Neuronal stem cell (in vitro differentiated cells): ENCODE measurements at regions not wholly inside any gene's neighbourhood (a gene's known extent, or its start where the extent isn't known, plus 50 kb on each side); places are given as distances from the start of the nearest gene placed in this dataset.
A peak's percentile ranks its signal among the peaks of the same experiment; 100 is the strongest.

ENCODE experiments used
- DNase-seq: peaks from one replicate; pipeline ENCODE4 v3.0.0-alpha.2; 2013; ENCODE audit warnings: low spot score
- H2AFZ ChIP-seq: one replicate; pipeline ENCODE4 v1.6.1; 2013; ENCODE audit warnings: mild to moderate bottlenecking, low read length, inconsistent platforms
- H2AK5ac ChIP-seq: 2 replicates; pipeline ENCODE4 v1.6.1; 2013; ENCODE audit warnings: low read depth, mild to moderate bottlenecking, inconsistent platforms, low read length, moderate library complexity, mixed read lengths
- H2BK120ac ChIP-seq: 2 replicates; pipeline ENCODE4 v1.6.1; 2013; ENCODE audit warnings: low read depth, mild to moderate bottlenecking, inconsistent platforms, low read length, moderate library complexity, mixed read lengths
- H2BK12ac ChIP-seq: one replicate; pipeline ENCODE4 v1.6.1; 2013; ENCODE audit warnings: low read length, inconsistent platforms
- H2BK15ac ChIP-seq: 2 replicates; pipeline ENCODE4 v1.6.1; 2013; ENCODE audit warnings: mild to moderate bottlenecking, low read length, inconsistent platforms, mixed read lengths
- H2BK5ac ChIP-seq: one replicate; pipeline ENCODE4 v1.6.1; 2013; ENCODE audit warnings: inconsistent platforms, mild to moderate bottlenecking, low read length, moderate library complexity
- H3K14ac ChIP-seq: one replicate; pipeline ENCODE4 v1.6.1; 2013; ENCODE audit warnings: low read length, inconsistent platforms
- H3K18ac ChIP-seq: 2 replicates; pipeline ENCODE4 v1.6.1; 2013; ENCODE audit warnings: low read length, inconsistent platforms
- H3K23ac ChIP-seq: 2 replicates; pipeline ENCODE4 v1.6.1; 2013; ENCODE audit warnings: low read depth, mild to moderate bottlenecking, mixed read lengths, low read length, inconsistent platforms; ENCODE audit not compliant: poor library complexity
- H3K27ac ChIP-seq: replicated peaks from 3 replicates; pipeline ENCODE4 v1.5.1; 2013; ENCODE audit warnings: low read length, inconsistent platforms
- H3K27me3 ChIP-seq, 3 experiments: 2 replicates each; pipeline ENCODE4 v1.6.1; 2013; ENCODE audit warnings: low read length in 3 of 3, mild to moderate bottlenecking in 2 of 3, inconsistent platforms in 1 of 3, low read depth in 1 of 3, mixed read lengths in 1 of 3, moderate library complexity in 1 of 3; ENCODE audit not compliant: control insufficient read depth in 3 of 3, insufficient read depth in 3 of 3
- H3K36me3 ChIP-seq, 2 donors: replicated peaks in 1 of 2; 2 replicates each; pipeline ENCODE4 v1.6.1; 2013; ENCODE audit warnings: low read length in 2 of 2; ENCODE audit not compliant: control insufficient read depth in 2 of 2, insufficient read depth in 2 of 2
- H3K4ac ChIP-seq: 2 replicates; pipeline ENCODE4 v1.6.1; 2013; ENCODE audit warnings: inconsistent platforms, mild to moderate bottlenecking, low read length, moderate library complexity
- H3K4me1 ChIP-seq, 2 donors: 1 replicate in 1 of 2; 2 replicates in 1 of 2; pipeline ENCODE4 v1.6.1; 2013; ENCODE audit warnings: low read length in 2 of 2, low read depth in 1 of 2; ENCODE audit not compliant: control insufficient read depth in 2 of 2, insufficient read depth in 1 of 2
- H3K4me2 ChIP-seq: one replicate; pipeline ENCODE4 v1.6.1; 2013; ENCODE audit warnings: mild to moderate bottlenecking, low read length, inconsistent platforms; ENCODE audit not compliant: insufficient read depth, poor library complexity, severe bottlenecking
- H3K4me3 ChIP-seq, 2 donors: 2 replicates each; pipeline ENCODE4 v1.5.1; 2013; ENCODE audit warnings: low read length in 2 of 2, mild to moderate bottlenecking in 2 of 2, inconsistent platforms in 1 of 2, moderate library complexity in 1 of 2
- H3K79me1 ChIP-seq: one replicate; pipeline ENCODE4 v1.6.1; 2013; ENCODE audit warnings: low read depth, mild to moderate bottlenecking, inconsistent platforms, low read length, moderate library complexity
- H3K9ac ChIP-seq: one replicate; pipeline ENCODE4 v1.6.1; 2013; ENCODE audit warnings: mild to moderate bottlenecking, low read depth, low read length, inconsistent platforms; ENCODE audit not compliant: poor library complexity
- H3K9me3 ChIP-seq, 2 donors: replicated peaks in 1 of 2; 2 replicates each; pipeline versions ENCODE3 to v1.6.1; 2013; ENCODE audit warnings: low read length in 2 of 2, mild to moderate bottlenecking in 2 of 2, inconsistent platforms in 1 of 2, low read depth in 1 of 2, mixed read lengths in 1 of 2, moderate library complexity in 1 of 2; ENCODE audit not compliant: control insufficient read depth in 2 of 2, insufficient read depth in 1 of 2
- H4K8ac ChIP-seq: one replicate; pipeline ENCODE4 v1.6.1; 2013; ENCODE audit warnings: low read depth, mild to moderate bottlenecking, inconsistent platforms, low read length, moderate library complexity
- H4K91ac ChIP-seq: one replicate; pipeline ENCODE4 v1.6.1; 2013; ENCODE audit warnings: low read length, low read depth, mild to moderate bottlenecking, inconsistent platforms; ENCODE audit not compliant: poor library complexity
- WGBS, 2 donors: extraction: QIAGEN DNeasy Blood & Tissue Kit; methylation state at CpG; one replicate each; pipeline ENCODE4 v1.1.7; 2013; ENCODE audit warnings: missing lambda C conversion rate in 2 of 2, mixed read lengths in 1 of 2; ENCODE audit not compliant: insufficient read length in 2 of 2, insufficient replicate concordance in 1 of 2; ENCODE audit errors: extremely low coverage in 2 of 2; 5-methylcytosine and 5-hydroxymethylcytosine counted together

GRCh38 chr2:104286841-104287240 lies 567.1 kb upstream of the POU3F3 start:
- no peak overlapping the region for H3K4me3 ChIP-seq

GRCh38 chr2:104289651-104290565 lies 564.0 kb upstream of the POU3F3 start:
- H3K14ac ChIP-seq, result no peak overlapping the region
- H2BK15ac ChIP-seq, result no peak overlapping the region
- H3K9ac ChIP-seq, result no peak overlapping the region
- no peak for DNase-seq
- no peak overlapping the region for H4K91ac ChIP-seq
- no CpG with 5 or more reads among the region's 8 CpGs for WGBS, 2 donors
- H3K36me3 ChIP-seq, result no peaks in the 10 kb centered on the region
- peaks cover 6 to 10% of the 10 kb centered on the region in 2 donors for H3K4me1 ChIP-seq
- no peak overlapping the region for H3K27ac ChIP-seq
- no peak overlapping the region for H3K4me2 ChIP-seq
- H3K79me1 ChIP-seq, result no peaks in the 10 kb centered on the region
- H3K4ac ChIP-seq, result no peak overlapping the region
- no peak overlapping the region for H3K4me3 ChIP-seq
- peak overlapping the region; percentile 3 for H2AFZ ChIP-seq
- H2BK5ac ChIP-seq, result no peak overlapping the region
- H3K18ac ChIP-seq, result no peak overlapping the region
- no peak overlapping the region for H2AK5ac ChIP-seq
- no peak overlapping the region for H2BK120ac ChIP-seq
- no peak overlapping the region for H4K8ac ChIP-seq
- H2BK12ac ChIP-seq, result no peak overlapping the region
- H3K27me3 ChIP-seq, result no peaks in the 10 kb centered on the region
- H3K9me3 ChIP-seq, result no peaks in the 10 kb centered on the region
- no peak overlapping the region for H3K23ac ChIP-seq

More at GRCh38 chr2:104286841-104287240, 567.1 kb upstream of the POU3F3 start:
- no peak overlapping the region for H2BK5ac ChIP-seq
- H3K36me3 ChIP-seq, result no peaks in the 10 kb centered on the region
- H3K9me3 ChIP-seq, result peaks cover 0 to 2% of the 10 kb centered on the region in 2 donors
- H2AK5ac ChIP-seq, result no peak overlapping the region
- H3K4ac ChIP-seq, result no peak overlapping the region
- WGBS, 2 donors, result no CpG with 5 or more reads among the region's 3 CpGs
- no peak overlapping the region for H3K23ac ChIP-seq
- peak overlapping the region; percentile 3 for H3K27ac ChIP-seq
- peak overlapping the region; percentile 81 for H2AFZ ChIP-seq
- H3K9ac ChIP-seq, result no peak overlapping the region
- H2BK120ac ChIP-seq, result no peak overlapping the region
- peak; percentile 12 for DNase-seq
- H3K4me1 ChIP-seq, result peaks cover 8 to 10% of the 10 kb centered on the region in 2 donors
- no peak overlapping the region for H4K91ac ChIP-seq
- H2BK12ac ChIP-seq, result no peak overlapping the region
- no peak overlapping the region for H2BK15ac ChIP-seq
- H3K27me3 ChIP-seq, result no peaks in the 10 kb centered on the region
- no peak overlapping the region for H4K8ac ChIP-seq
- no peaks in the 10 kb centered on the region for H3K79me1 ChIP-seq
- no peak overlapping the region for H3K18ac ChIP-seq
- no peak overlapping the region for H3K14ac ChIP-seq
- H3K4me2 ChIP-seq, result no peak overlapping the region

GRCh38 chr2:104290566-104290891 lies 563.4 kb upstream of the POU3F3 start:
- no peak overlapping the region for H4K8ac ChIP-seq
- no peaks in the 10 kb centered on the region for H3K79me1 ChIP-seq
- H3K4me2 ChIP-seq, result no peak overlapping the region
- H3K14ac ChIP-seq, result no peak overlapping the region
- no peak overlapping the region for H2BK120ac ChIP-seq
- no peak overlapping the region for H3K4ac ChIP-seq
- no peak overlapping the region for H3K18ac ChIP-seq
- H3K4me1 ChIP-seq, result peaks cover 6 to 10% of the 10 kb centered on the region in 2 donors
- H3K23ac ChIP-seq, result no peak overlapping the region
- no peak overlapping the region for H2AFZ ChIP-seq
- no peak overlapping the region for H4K91ac ChIP-seq
- no peak overlapping the region for H2AK5ac ChIP-seq
- H3K27ac ChIP-seq, result no peak overlapping the region
- no peaks in the 10 kb centered on the region for H3K9me3 ChIP-seq
- no peak overlapping the region for H2BK5ac ChIP-seq
- H3K36me3 ChIP-seq, result no peaks in the 10 kb centered on the region
- no peak overlapping the region for H3K4me3 ChIP-seq
- WGBS, 2 donors, result no CpG with 5 or more reads among the region's 3 CpGs
- no peak for DNase-seq
- H2BK15ac ChIP-seq, result no peak overlapping the region
- no peak overlapping the region for H2BK12ac ChIP-seq
- no peaks in the 10 kb centered on the region for H3K27me3 ChIP-seq
- no peak overlapping the region for H3K9ac ChIP-seq

- no peak overlapping the region for H3K23ac ChIP-seq
- WGBS, 2 donors, result no CpG with 5 or more reads among the region's 4 CpGs
- no peaks in the 10 kb centered on the region for H3K4me1 ChIP-seq
- no peak overlapping the region for H2BK15ac ChIP-seq
- no peak overlapping the region for H2AK5ac ChIP-seq
- no peak overlapping the region for H2BK120ac ChIP-seq
- no peak overlapping the region for H3K4me3 ChIP-seq
- H3K36me3 ChIP-seq, result no peaks in the 10 kb centered on the region
- peak overlapping the region; percentile 51 for H2AFZ ChIP-seq
- no peak overlapping the region for H2BK5ac ChIP-seq
- H2BK12ac ChIP-seq, result no peak overlapping the region
- no peak overlapping the region for H4K8ac ChIP-seq
- H3K4me2 ChIP-seq, result no peak overlapping the region
- peaks cover 0 to 7% of the 10 kb centered on the region in 2 donors for H3K9me3 ChIP-seq
- H3K27me3 ChIP-seq, result no peaks in the 10 kb centered on the region
- H3K4ac ChIP-seq, result no peak overlapping the region
- H3K79me1 ChIP-seq, result no peaks in the 10 kb centered on the region
- H3K27ac ChIP-seq, result no peak overlapping the region
- H3K18ac ChIP-seq, result no peak overlapping the region
- H3K9ac ChIP-seq, result no peak overlapping the region
- H4K91ac ChIP-seq, result no peak overlapping the region
- no peak overlapping the region for H3K14ac ChIP-seq
- DNase-seq, result no peak
Observed at GRCh38 chr2:104312684-104313083, 541.2 kb upstream of the POU3F3 start.
